Adrenal gland (tissue), 9 donors: ENCODE measurements at regions not wholly inside any gene's neighbourhood (a gene's known extent, or its start where the extent isn't known, plus 50 kb on each side); places are given as distances from the start of the nearest gene placed in this dataset.

Experiments
- DNase-seq, 7 donors: peaks; one replicate each; pipeline ENCODE4 v3.0.0-alpha.2; 2019 to 2020
- H3K27ac ChIP-seq, 5 donors: fragments of 200-600 bp; sonication (generic) in 4 of 5; 1 replicate in 3 of 5; 2 replicates in 2 of 5; pipeline versions ENCODE4 v1.5.1 to v1.8.0; 2016 to 2020; ENCODE audit warnings: mild to moderate bottlenecking in 1 of 5
- H3K27me3 ChIP-seq: fragments of 200-600 bp; 2 replicates; pipeline ENCODE4 v1.8.0; 2021
- H3K36me3 ChIP-seq, 2 donors: fragments of 200-600 bp; replicated peaks in 1 of 2; 1 replicate in 1 of 2; 2 replicates in 1 of 2; pipeline versions ENCODE4 v1.5.1 to v1.8.0; 2018 to 2022
- H3K4me1 ChIP-seq, 2 donors: fragments of 200-600 bp; replicated peaks in 1 of 2; 1 replicate in 1 of 2; 2 replicates in 1 of 2; pipeline versions ENCODE4 v1.5.1 to v1.8.0; 2018 to 2021
- H3K4me3 ChIP-seq, 4 donors: fragments of 200-600 bp; sonication (generic) in 3 of 4; one replicate each; pipeline ENCODE4 v1.5.1; 2016 to 2018
- H3K9me3 ChIP-seq, 3 donors: fragments of 200-600 bp; sonication (generic) in 1 of 3; replicated peaks in 1 of 3; 1 replicate in 2 of 3; 2 replicates in 1 of 3; pipeline versions ENCODE4 v1.5.1 to v1.8.0; 2016 to 2021
- POLR2A ChIP-seq, 2 donors: fragments of 450-650 bp; IDR thresholded peaks; one replicate each; pipeline ENCODE4 v1.6.1; 2017; ENCODE audit warnings: antibody characterized with exemption in 2 of 2, mild to moderate bottlenecking in 2 of 2, moderate library complexity in 1 of 2
- WGBS, 4 donors: extraction: QIAGEN DNeasy Blood & Tissue Kit in 2 of 4; methylation state at CpG; one replicate each; pipeline versions ENCODE4 v1.1.5 to v1.1.7; 2013 to 2017; 5-methylcytosine and 5-hydroxymethylcytosine counted together
- intact Hi-C, 2 donors: fragments of 100-400 bp; cut with DNase I; formaldehyde crosslinking; loops; one replicate each; pipeline versions ENCODE4 v1.14.1 to v1.15.0; 2022 to 2023
- TF ChIP-seq, protein P1 (sequence below), 6 experiments: fragments of 450-650 bp in 4 of 6; fragments of 200-600 bp in 2 of 6; sonication (generic) in 1 of 6; IDR thresholded peaks; 1 replicate in 5 of 6; 2 replicates in 1 of 6; pipeline versions ENCODE4 v1.5.1 to v1.8.0; 2016 to 2021; ENCODE audit warnings: antibody characterized with exemption in 6 of 6, mild to moderate bottlenecking in 2 of 6, moderate library complexity in 1 of 6
- donor health status: healthy with polysubstance abuse.
- donor health status: Bipolar disorder and iron deficiency.
- donor health status: DM: yes; HTN: yes; CAD: no.
- donor health status: DM: no; HTN: no; CAD: no.
- donor health status: DM: no; HTN: no; CAD: no.

DNA sequence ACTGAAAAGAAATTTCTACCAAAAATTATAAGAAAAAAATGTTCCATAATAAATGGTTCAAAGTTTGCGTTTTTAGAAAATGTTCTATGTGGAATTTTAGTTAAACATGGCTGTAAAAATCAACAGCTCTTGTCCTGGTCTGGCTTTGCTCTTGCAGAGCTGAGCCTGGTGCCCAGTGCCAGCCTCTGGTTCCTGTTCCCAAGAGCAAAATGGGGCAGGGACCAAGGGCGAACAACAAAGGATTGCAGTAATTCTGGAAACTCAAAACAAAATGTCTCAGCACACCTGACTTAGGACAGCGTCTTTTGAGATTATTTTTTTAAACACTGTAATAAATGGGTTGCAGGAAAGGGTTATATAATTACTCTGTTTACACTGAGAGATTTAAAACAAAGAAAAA is 174.7 kb downstream of the ANAPC1 start:
- Histone ChIP-seq H3K9me3 (no peaks in the 10 kb centered on the region), H3K4me3 (no peak overlapping the region), H3K36me3 (no peaks in the 10 kb centered on the region), H3K4me1 (no peaks in the 10 kb centered on the region), H3K27ac (no peak overlapping the region), H3K27me3 (no peaks in the 10 kb centered on the region)
- TF ChIP-seq, protein P1, sequence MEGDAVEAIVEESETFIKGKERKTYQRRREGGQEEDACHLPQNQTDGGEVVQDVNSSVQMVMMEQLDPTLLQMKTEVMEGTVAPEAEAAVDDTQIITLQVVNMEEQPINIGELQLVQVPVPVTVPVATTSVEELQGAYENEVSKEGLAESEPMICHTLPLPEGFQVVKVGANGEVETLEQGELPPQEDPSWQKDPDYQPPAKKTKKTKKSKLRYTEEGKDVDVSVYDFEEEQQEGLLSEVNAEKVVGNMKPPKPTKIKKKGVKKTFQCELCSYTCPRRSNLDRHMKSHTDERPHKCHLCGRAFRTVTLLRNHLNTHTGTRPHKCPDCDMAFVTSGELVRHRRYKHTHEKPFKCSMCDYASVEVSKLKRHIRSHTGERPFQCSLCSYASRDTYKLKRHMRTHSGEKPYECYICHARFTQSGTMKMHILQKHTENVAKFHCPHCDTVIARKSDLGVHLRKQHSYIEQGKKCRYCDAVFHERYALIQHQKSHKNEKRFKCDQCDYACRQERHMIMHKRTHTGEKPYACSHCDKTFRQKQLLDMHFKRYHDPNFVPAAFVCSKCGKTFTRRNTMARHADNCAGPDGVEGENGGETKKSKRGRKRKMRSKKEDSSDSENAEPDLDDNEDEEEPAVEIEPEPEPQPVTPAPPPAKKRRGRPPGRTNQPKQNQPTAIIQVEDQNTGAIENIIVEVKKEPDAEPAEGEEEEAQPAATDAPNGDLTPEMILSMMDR (IDR thresholded peaks at IDR 0.05): no peak
- TF ChIP-seq POLR2A (IDR thresholded peaks at IDR 0.05): no peak
- intact Hi-C loops: loop anchor here (10.0 kb wide), 2 partner anchors 595 to 895 kb away; no protein-coding TSS in a partner anchor
- 79 to 88% (median 86%) methylated on average over 3 of the region's 3 CpGs for WGBS, 4 donors
- peak in 1 of 7 donors; percentile 5 for DNase-seq

DNA sequence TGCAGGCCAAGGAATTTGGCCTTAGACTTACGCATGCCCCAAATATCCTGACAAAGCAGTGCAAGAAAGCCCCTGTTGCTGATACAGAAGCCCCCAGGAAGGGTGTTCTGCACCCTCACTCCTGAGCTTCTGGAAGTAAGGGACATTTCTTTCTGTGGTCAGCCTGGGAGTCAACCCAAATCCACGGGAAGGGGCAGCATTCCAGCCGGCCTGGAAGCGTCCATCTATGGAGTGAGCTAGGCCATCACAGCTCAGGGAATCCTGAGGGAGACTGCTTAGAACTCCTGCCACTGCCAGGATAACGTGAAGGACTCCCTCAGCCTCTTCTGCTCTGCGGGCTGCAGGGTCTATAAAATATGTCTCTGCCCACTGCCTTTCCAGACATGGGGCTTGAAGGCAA is 173.9 kb downstream of the ANAPC1 start:
- Histone ChIP-seq H3K4me3 (no peak overlapping the region), H3K27ac (no peak overlapping the region), H3K9me3 (no peaks in the 10 kb centered on the region), H3K4me1 (no peaks in the 10 kb centered on the region), H3K27me3 (no peaks in the 10 kb centered on the region), H3K36me3 (no peaks in the 10 kb centered on the region)
- intact Hi-C loops: no loop called here
- TF ChIP-seq POLR2A (IDR thresholded peaks at IDR 0.05): no peak
- TF ChIP-seq, protein P1 (IDR thresholded peaks at IDR 0.05): no peak
- DNase-seq: no peak
- WGBS, 4 donors: 72 to 85% (median 76%) methylated on average over 4 to 6 of the region's 6 CpGs

DNA sequence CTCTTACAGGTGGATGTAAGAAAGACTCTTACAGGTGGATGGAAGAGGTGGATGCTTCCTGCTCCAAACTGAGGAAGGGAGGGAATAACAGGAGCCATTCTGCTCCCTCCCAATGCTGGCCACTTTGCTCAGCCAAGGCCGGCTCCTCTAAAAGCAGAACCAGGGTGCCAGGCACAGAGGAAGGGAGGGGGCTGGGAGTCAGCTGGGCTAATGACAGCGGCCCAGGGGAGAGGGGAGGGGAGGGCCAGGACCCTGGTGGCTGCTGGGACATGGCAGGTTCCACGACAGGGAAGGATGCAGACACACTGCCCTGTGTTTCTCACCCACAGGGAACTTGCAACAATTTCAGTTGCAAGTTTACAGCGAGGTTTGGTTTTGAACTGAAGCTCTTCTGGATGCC is 173.4 kb downstream of the ANAPC1 start:
- H3K36me3 ChIP-seq: no peaks in the 10 kb centered on the region
- intact Hi-C loops: no loop called here
- no peaks in the 10 kb centered on the region for H3K9me3 ChIP-seq
- WGBS, 4 donors: 68 to 86% (median 82%) methylated on average over 4 of the region's 4 CpGs
- H3K27me3 ChIP-seq: no peaks in the 10 kb centered on the region
- DNase-seq: no peak
- H3K4me3 ChIP-seq: no peak overlapping the region
- TF ChIP-seq, protein P1 (IDR thresholded peaks at IDR 0.05): no peak
- H3K27ac ChIP-seq: no peak overlapping the region
- no peaks in the 10 kb centered on the region for H3K4me1 ChIP-seq

DNA sequence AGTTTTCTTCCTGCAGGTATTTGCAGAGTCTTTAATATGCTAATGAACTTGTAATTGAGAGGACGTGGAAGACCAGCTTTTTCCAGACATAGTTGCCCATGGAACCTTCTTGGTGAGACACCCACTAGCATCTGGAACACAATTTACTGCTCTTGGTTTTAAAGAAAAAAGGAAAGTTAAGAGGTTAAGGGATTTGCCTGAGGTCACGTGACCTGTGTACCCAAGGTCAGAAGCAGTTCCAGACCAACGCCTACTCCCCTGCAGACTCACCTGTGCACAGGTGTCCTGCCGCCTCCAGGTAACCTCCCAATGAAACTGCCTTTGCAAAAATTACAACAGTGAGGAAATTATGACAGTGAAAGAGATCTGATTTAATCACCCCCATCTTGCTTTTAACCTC is 172.7 kb downstream of the ANAPC1 start:
- H3K36me3 ChIP-seq: no peaks in the 10 kb centered on the region
- H3K27me3 ChIP-seq: no peaks in the 10 kb centered on the region
- no peak overlapping the region for H3K27ac ChIP-seq
- WGBS, 4 donors: 68 to 83% (median 78%) methylated on average over 4 of the region's 4 CpGs
- no peak overlapping the region for H3K4me3 ChIP-seq
- intact Hi-C loops: no loop called here
- no peak for DNase-seq
- no peaks in the 10 kb centered on the region for H3K9me3 ChIP-seq
- no peak for TF ChIP-seq POLR2A (IDR thresholded peaks at IDR 0.05)
- TF ChIP-seq, protein P1 (IDR thresholded peaks at IDR 0.05): no peak
- no peaks in the 10 kb centered on the region for H3K4me1 ChIP-seq
